GM13977 (cell line): ENCODE measurements at regions not wholly inside any gene's neighbourhood (a gene's known extent, or its start where the extent isn't known, plus 50 kb on each side); places are given as distances from the start of the nearest gene placed in this dataset.

Experiments
- DNase-seq: peaks from one replicate; pipeline ENCODE4 v3.0.0; 2012; ENCODE audit warnings: low spot score
- in situ Hi-C: fragments of 300-500 bp; cut with MboI; formaldehyde crosslinking; loops from one replicate; pipeline ENCODE4 v1.12.0; 2022; ENCODE audit warnings: low sequenced_read_pairs, low pct_unique_long_range_greater_than_20kb, mixed read lengths, inconsistent platforms; ENCODE audit not compliant: unreplicated experiment
- TF ChIP-seq, protein P1 (sequence below): IDR thresholded peaks from 2 replicates; pipeline ENCODE4 v1.5.1; 2012; ENCODE audit warnings: mild to moderate bottlenecking, control low read depth; ENCODE audit not compliant: insufficient read depth; ENCODE audit errors: extremely low read depth, missing control alignments

DNA sequence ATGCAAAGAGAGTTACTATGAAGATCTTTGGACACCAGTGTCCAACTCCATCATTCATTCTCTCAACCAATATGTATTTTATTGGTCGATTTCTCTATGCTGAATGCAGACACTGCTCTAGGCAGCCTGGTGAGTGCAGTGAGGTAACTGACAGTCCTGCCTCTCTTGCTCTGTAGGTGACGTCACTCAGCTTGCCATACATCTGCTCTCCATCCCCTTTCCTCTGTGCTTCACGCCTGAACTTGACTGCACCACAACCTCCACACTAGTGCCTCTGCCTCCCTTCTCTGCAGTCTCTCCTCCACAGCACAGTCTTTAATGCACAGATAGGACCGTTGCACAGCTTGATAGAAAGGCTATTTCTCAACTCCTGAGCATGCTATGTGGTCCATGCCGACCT is 344.9 kb upstream of the NOCT start:
- in situ Hi-C loops, result no loop called here

DNA sequence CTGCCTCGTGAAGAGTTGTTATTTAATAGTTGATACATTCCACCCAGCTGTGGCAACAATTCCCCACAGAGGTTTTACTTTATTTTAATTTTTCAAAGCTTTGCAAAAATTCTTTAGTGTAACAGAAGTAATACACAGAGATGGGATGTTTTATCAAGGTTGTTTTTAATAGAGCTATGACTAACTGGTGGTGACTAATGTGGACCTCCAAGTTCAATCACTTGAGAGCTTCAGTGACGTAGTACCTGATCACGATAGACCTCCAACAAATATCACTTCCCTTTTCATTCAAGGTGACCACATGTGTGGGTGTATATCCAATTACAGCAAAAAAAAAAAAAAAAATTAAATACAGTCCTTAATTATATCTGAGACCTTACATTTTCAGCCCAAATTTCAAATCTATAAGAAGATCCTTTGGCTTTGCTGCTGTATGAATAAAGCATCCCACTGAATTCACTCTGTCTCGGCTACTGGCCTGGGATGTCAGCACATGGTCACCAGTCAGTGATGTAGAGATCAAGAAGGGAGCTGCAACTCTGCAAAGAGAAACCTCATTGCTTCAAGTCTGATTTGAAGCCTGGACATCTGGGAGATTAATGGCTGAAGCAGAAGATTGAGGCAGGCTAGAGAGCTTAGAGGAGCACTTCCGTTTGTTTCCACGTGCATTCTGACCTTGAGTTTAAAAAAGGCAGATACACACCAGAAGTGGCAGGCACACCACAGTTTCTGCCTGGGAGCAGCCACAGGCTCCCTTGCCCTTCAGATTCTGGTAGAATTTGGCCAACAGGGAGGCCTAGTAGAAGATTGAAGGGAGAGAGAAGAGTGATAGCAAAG is 345.9 kb upstream of the NOCT start:
- DNase-seq, result peak; percentile 28
- TF ChIP-seq, protein P1, sequence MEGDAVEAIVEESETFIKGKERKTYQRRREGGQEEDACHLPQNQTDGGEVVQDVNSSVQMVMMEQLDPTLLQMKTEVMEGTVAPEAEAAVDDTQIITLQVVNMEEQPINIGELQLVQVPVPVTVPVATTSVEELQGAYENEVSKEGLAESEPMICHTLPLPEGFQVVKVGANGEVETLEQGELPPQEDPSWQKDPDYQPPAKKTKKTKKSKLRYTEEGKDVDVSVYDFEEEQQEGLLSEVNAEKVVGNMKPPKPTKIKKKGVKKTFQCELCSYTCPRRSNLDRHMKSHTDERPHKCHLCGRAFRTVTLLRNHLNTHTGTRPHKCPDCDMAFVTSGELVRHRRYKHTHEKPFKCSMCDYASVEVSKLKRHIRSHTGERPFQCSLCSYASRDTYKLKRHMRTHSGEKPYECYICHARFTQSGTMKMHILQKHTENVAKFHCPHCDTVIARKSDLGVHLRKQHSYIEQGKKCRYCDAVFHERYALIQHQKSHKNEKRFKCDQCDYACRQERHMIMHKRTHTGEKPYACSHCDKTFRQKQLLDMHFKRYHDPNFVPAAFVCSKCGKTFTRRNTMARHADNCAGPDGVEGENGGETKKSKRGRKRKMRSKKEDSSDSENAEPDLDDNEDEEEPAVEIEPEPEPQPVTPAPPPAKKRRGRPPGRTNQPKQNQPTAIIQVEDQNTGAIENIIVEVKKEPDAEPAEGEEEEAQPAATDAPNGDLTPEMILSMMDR, result no peak
- in situ Hi-C loops, result no loop called here

More for the DNA sequence above, 344.9 kb upstream of the NOCT start:
- TF ChIP-seq, protein P1, result no peak
- DNase-seq, result no peak

DNA sequence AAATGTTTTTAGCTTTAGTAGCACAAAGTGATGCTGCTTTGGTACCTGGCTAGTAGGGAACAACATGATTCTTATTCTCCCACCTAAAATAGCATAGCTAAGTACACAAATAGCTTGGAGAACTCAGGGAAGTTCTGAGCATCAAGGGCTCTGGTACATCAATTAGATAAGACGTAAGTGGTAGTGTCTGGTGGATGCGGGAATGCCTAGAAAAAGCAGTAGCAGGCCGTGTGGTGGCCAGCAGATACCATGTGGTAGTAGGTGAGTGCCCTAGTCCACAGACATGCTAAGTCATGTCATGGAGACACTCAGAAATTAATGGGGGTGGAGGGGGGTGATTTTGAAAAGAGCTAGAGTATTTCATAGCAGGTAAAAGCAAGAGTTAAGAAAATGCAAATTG is 347.3 kb upstream of the NOCT start:
- no peak for DNase-seq
- TF ChIP-seq, protein P1, result no peak
- in situ Hi-C loops, result no loop called here

DNA sequence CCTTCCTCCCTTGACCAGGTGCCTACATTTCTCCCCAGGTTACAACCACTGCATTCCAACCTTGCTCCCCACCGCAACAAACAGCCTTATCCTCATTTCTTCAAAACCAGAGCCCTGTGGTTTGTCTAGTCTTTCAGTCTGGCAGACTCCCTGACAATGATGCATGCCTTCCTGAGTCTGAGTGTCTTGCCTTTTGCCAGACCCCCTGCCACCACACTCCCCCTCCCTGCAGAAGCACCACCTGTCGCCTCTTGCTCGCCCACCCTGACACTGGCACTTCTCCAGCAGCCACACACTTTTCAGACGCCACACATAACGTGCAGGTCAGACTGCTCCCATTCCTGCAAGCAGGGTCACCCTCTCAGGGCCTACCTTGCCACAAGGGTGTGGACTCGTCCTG is 349.2 kb upstream of the NOCT start:
- in situ Hi-C loops, result no loop called here
- TF ChIP-seq, protein P1, result no peak
- no peak for DNase-seq

DNA sequence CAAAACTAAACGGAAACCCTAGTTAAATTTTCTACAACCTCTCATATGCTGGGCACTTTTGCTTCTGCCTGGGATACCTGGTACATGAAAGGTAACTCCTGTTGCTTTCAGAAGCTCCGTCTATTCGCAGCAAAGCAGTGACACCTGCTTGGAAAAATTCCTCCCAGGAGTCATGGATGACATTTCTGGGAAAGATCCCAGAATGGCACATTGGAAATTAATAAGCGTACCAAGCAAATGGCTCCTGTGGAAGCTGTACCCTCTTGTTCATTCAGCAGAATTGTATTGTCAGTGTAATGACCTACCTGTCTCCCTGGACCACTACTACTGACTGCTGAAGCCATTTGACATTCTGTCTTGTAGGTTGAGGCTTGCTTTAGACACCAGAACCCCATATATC is 349.7 kb upstream of the NOCT start:
- DNase-seq, result no peak
- in situ Hi-C loops, result no loop called here
- TF ChIP-seq, protein P1, result no peak

DNA sequence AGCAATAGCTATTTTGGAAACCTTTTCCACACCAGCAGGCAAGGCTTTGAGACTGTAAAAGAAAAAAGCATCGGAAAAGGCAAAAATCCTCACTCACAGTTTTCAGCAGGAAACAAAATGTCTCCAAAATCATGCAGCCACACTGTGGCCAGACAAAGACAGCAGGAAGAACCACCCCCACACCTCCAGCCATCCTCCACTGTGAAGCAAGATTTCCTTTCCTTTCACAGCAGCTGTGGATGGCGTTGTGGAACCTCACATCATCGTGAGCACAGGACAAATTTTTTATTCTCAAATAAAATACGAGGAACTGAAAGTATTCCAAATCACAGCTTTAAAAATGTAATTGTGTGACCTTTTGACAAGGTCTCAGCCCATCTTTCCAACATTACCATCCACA is 351.7 kb upstream of the NOCT start:
- no peak for DNase-seq
- TF ChIP-seq, protein P1, result no peak
- in situ Hi-C loops, result no loop called here

DNA sequence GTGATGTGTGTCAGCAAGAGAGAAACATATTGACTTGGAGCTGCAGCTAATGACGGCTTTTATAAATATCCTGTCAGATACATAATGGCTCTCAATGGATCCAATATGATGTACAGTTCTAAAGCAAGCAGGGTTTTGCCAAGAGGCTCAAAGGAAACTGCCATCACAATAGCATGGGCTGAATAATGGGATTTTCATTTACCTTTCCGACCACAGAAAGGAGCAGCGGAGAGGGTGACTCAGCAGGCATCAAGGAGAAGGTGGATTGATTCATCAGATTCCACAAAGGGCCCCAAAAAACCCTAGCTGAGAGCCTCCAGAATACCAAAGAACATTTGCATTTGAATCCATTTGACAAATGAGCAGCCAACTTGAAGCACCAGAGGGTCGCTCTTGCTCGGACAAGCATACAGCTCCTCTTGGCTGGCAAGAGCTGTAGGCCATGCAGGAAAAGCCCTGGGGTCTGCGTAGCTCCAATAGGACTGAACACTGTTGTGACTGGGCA is 355.7 kb upstream of the NOCT start:
- DNase-seq, result no peak
- TF ChIP-seq, protein P1, result no peak
- in situ Hi-C loops, result no loop called here
